IMR-90 (cell line): ENCODE measurements at regions not wholly inside any gene's neighbourhood (a gene's known extent, or its start where the extent isn't known, plus 50 kb on each side); places are given as distances from the start of the nearest gene placed in this dataset.

Source experiments
- ATAC-seq: fragments of 200-7000 bp; cut with Tn5 transposase; 2 replicates; pipeline ENCODE4 v1.9.1; 2020; ENCODE audit warnings: low read depth, mild to moderate bottlenecking, moderate library complexity
- BruUV-seq: library from RNA; stranded (reverse); fragments of 400-500 nt; replicated peaks from 2 replicates; lab custom pipeline; 2021; lab: Mats Ljungman, UMichigan
- CTCF ChIA-PET: fragments of 300-600 bp; formaldehyde crosslinking; extraction: SDS; loops from one replicate; lab custom pipeline; 2021; ENCODE audit warnings: antibody characterized with exemption; lab: Yijun Ruan, JAX
- POLR2A ChIA-PET: fragments of 300-600 bp; sonication (Branson Sonifier 250); formaldehyde crosslinking; loops from one replicate; lab custom pipeline; 2022; ENCODE audit warnings: antibody characterized with exemption; ENCODE audit not compliant: unreplicated experiment; lab: Charles Lee
- DNase-seq: peaks from one replicate; pipeline ENCODE4 v3.0.0; 2013
- H2AFZ ChIP-seq: replicated peaks from 2 replicates; pipeline ENCODE3; 2013; ENCODE audit warnings: low read length, mild to moderate bottlenecking; ENCODE audit not compliant: poor library complexity
- H2AK5ac ChIP-seq: 2 replicates; pipeline ENCODE4 v1.6.1; 2013; ENCODE audit warnings: low read depth, low read length, inconsistent platforms
- H2AK9ac ChIP-seq: replicated peaks from 2 replicates; pipeline ENCODE3; 2013; ENCODE audit warnings: mild to moderate bottlenecking, low read depth, low read length, moderate library complexity; ENCODE audit not compliant: poor library complexity
- H2BK120ac ChIP-seq: 2 replicates; pipeline ENCODE4 v1.6.1; 2013; ENCODE audit warnings: low read depth, low read length, inconsistent platforms
- H2BK15ac ChIP-seq: 3 replicates; pipeline ENCODE4 v1.6.1; 2013; ENCODE audit warnings: low read depth, low read length, inconsistent platforms
- H2BK20ac ChIP-seq: 2 replicates; pipeline ENCODE4 v1.6.1; 2013; ENCODE audit warnings: low read depth, mild to moderate bottlenecking, inconsistent platforms, low read length, moderate library complexity
- H2BK5ac ChIP-seq: 2 replicates; pipeline ENCODE4 v1.6.1; 2013; ENCODE audit warnings: mild to moderate bottlenecking, low read depth, low read length, inconsistent platforms; ENCODE audit not compliant: poor library complexity, severe bottlenecking
- H3K14ac ChIP-seq: replicated peaks from 2 replicates; pipeline ENCODE4 v1.6.1; 2013; ENCODE audit warnings: low read depth, low read length, inconsistent platforms
- H3K18ac ChIP-seq: 2 replicates; pipeline ENCODE4 v1.6.1; 2013; ENCODE audit warnings: low read depth, low read length, control low read depth
- H3K23ac ChIP-seq: 2 replicates; pipeline ENCODE4 v1.6.1; 2013; ENCODE audit warnings: low read depth, low read length, inconsistent platforms
- H3K27ac ChIP-seq: 2 replicates; pipeline ENCODE4 v1.5.1; 2013; ENCODE audit warnings: mild to moderate bottlenecking, control low read depth, low read length; ENCODE audit not compliant: insufficient read depth
- H3K27me3 ChIP-seq: 2 replicates; pipeline ENCODE4 v1.6.1; 2013; ENCODE audit warnings: low read length; ENCODE audit not compliant: control insufficient read depth, insufficient read depth
- H3K36me3 ChIP-seq: 2 replicates; pipeline ENCODE4 v1.6.1; 2013; ENCODE audit warnings: low read length, mixed read lengths; ENCODE audit not compliant: control insufficient read depth, insufficient read depth
- H3K4ac ChIP-seq: 2 replicates; pipeline ENCODE4 v1.6.1; 2013; ENCODE audit warnings: low read depth, low read length, inconsistent platforms
- H3K4me1 ChIP-seq: 2 replicates; pipeline ENCODE4 v1.6.1; 2013; ENCODE audit warnings: low read length, mixed read lengths; ENCODE audit not compliant: control insufficient read depth, insufficient read depth
- H3K4me2 ChIP-seq: 2 replicates; pipeline ENCODE4 v1.6.1; 2013; ENCODE audit warnings: low read depth, mild to moderate bottlenecking, control low read depth, low read length, moderate library complexity
- H3K4me3 ChIP-seq: 2 replicates; pipeline ENCODE4 v1.5.1; 2013; ENCODE audit warnings: low read depth, mild to moderate bottlenecking, control low read depth, low read length, moderate library complexity; ENCODE audit not compliant: insufficient read depth
- H3K56ac ChIP-seq: 2 replicates; pipeline ENCODE4 v1.6.1; 2013; ENCODE audit warnings: low read length, inconsistent platforms; ENCODE audit not compliant: insufficient read depth; ENCODE audit errors: extremely low read depth
- H3K79me1 ChIP-seq, 2 experiments: 2 replicates each; pipeline ENCODE4 v1.6.1; 2013; ENCODE audit warnings: low read length in 2 of 2, inconsistent platforms in 1 of 2, low read depth in 1 of 2
- H3K9ac ChIP-seq: 2 replicates; pipeline ENCODE4 v1.6.1; 2013; ENCODE audit warnings: low read depth, low read length, control low read depth
- H3K9me1 ChIP-seq: 2 replicates; pipeline ENCODE4 v1.6.1; 2013; ENCODE audit warnings: low read length, inconsistent platforms; ENCODE audit not compliant: insufficient read depth
- H3K9me3 ChIP-seq: 2 replicates; pipeline ENCODE4 v1.6.1; 2013; ENCODE audit warnings: low read length; ENCODE audit not compliant: control insufficient read depth, insufficient read depth
- H4K20me1 ChIP-seq: 2 replicates; pipeline ENCODE4 v1.6.1; 2013; ENCODE audit warnings: low read length, inconsistent platforms; ENCODE audit not compliant: insufficient read depth
- H4K5ac ChIP-seq: 2 replicates; pipeline ENCODE4 v1.6.1; 2013; ENCODE audit warnings: mild to moderate bottlenecking, low read depth, low read length, control low read depth
- H4K8ac ChIP-seq, 2 experiments: 2 replicates each; pipeline ENCODE4 v1.6.1; 2013; ENCODE audit warnings: low read depth in 2 of 2, low read length in 2 of 2, control low read depth in 1 of 2, inconsistent platforms in 1 of 2
- H4K91ac ChIP-seq: 2 replicates; pipeline ENCODE4 v1.6.1; 2013; ENCODE audit warnings: low read depth, low read length, inconsistent platforms; ENCODE audit not compliant: insufficient read depth
- CHD1 ChIP-seq: IDR thresholded peaks from 2 replicates; pipeline ENCODE4 v1.6.1; 2012; ENCODE audit warnings: low read depth, low read length, improper control_type of control experiment
- ELK1 ChIP-seq: fragments of 150-350 bp; IDR thresholded peaks from 2 replicates; pipeline ENCODE4 v1.6.1; 2016; ENCODE audit warnings: low read depth, mild to moderate bottlenecking, low read length, moderate library complexity, borderline replicate concordance
- FOS ChIP-seq: fragments of 150-350 bp; IDR thresholded peaks from 2 replicates; pipeline ENCODE4 v1.6.1; 2016; ENCODE audit warnings: low read depth, low read length
- MAZ ChIP-seq: IDR thresholded peaks from 2 replicates; pipeline ENCODE4 v1.6.1; 2012; ENCODE audit warnings: low read depth, mild to moderate bottlenecking, low read length, improper control_type of control experiment, moderate library complexity, borderline replicate concordance
- POLR2A ChIP-seq: IDR thresholded peaks from 2 replicates; pipeline ENCODE4 v1.6.1; 2012; ENCODE audit warnings: mild to moderate bottlenecking, low read depth, low read length
- SMC3 ChIP-seq: fragments of 150-350 bp; IDR thresholded peaks from 2 replicates; pipeline ENCODE4 v1.6.1; 2016; ENCODE audit warnings: low read depth, mild to moderate bottlenecking, antibody characterized with exemption, low read length, moderate library complexity
- WGBS, 2 experiments: methylation state at CpG; one replicate each; pipeline versions ENCODE4 v1.1.5 to v1.1.7; 2013; ENCODE audit warnings: missing lambda C conversion rate in 2 of 2; ENCODE audit not compliant: insufficient read length in 1 of 2; ENCODE audit errors: extremely low coverage in 2 of 2; 5-methylcytosine and 5-hydroxymethylcytosine counted together
- dilution Hi-C: fragments of 300-500 bp; cut with HindIII; formaldehyde crosslinking; loops from one replicate; pipeline ENCODE4 v1.14.3; 2018; ENCODE audit warnings: low sequenced_read_pairs; ENCODE audit not compliant: unreplicated experiment
- in situ Hi-C: fragments of 300-500 bp; cut with MboI; formaldehyde crosslinking; loops from 3 replicates; pipeline ENCODE4 v1.14.3; 2019; ENCODE audit warnings: low sequenced_read_pairs, inconsistent platforms, mixed read lengths
- intact Hi-C: fragments of 100-400 bp; cut with micrococcal nuclease; formaldehyde crosslinking; loops from 2 replicates; pipeline ENCODE4 v1.10.0; 2022

- H4K8ac ChIP-seq: no peak overlapping the region
- in situ Hi-C loops (no loop called here), intact Hi-C loops (no loop called here), dilution Hi-C loops (no loop called here)
- H2BK120ac ChIP-seq: no peak overlapping the region
- no peak overlapping the region for H2AK5ac ChIP-seq
- no peak overlapping the region for H3K4me3 ChIP-seq
- no TSS peak for BruUV-seq
- no peaks in the 10 kb centered on the region for H3K4me1 ChIP-seq
- H3K27me3 ChIP-seq: no peaks in the 10 kb centered on the region
- H3K9ac ChIP-seq: no peak overlapping the region
- ATAC-seq (no peak), DNase-seq (no peak)
- no peak overlapping the region for H3K4me2 ChIP-seq
- no peak overlapping the region for H4K5ac ChIP-seq
- TF ChIP-seq FOS (no peak), ELK1 (no peak), MAZ (no peak), POLR2A (no peak), CHD1 (no peak), SMC3 (no peak)
- no peak overlapping the region for H3K4ac ChIP-seq
- H3K14ac ChIP-seq: no peak overlapping the region
- no peak overlapping the region for H3K23ac ChIP-seq
- H2AK9ac ChIP-seq: no peak overlapping the region
- WGBS, 2 experiments: 92% methylated on average over 2 of the region's 11 CpGs; no CpG with 5 or more reads in 1 of the 2 experiments
- H3K36me3 ChIP-seq: no peaks in the 10 kb centered on the region
- H3K27ac ChIP-seq: no peak overlapping the region
- no peak overlapping the region for H2BK15ac ChIP-seq
- H2AFZ ChIP-seq: no peak overlapping the region
- no peak overlapping the region for H4K91ac ChIP-seq
- ChIA-PET CTCF (no interaction called here), POLR2A (no interaction called here)
- no peaks in the 10 kb centered on the region for H3K9me1 ChIP-seq
- no peaks in the 10 kb centered on the region for H3K79me1 ChIP-seq
- H4K20me1 ChIP-seq: no peaks in the 10 kb centered on the region
- H2BK5ac ChIP-seq: no peak overlapping the region
- H3K9me3 ChIP-seq: no peaks in the 10 kb centered on the region
- H3K18ac ChIP-seq: no peak overlapping the region
- H3K56ac ChIP-seq: no peak overlapping the region
- no peak overlapping the region for H2BK20ac ChIP-seq
These were observed 601.5 kb upstream of the ZP4 start for GRCh38 chr1:238492271-238492670.
